ENCODE measurements at regions not wholly inside any gene's neighbourhood (a gene's known extent, or its start where the extent isn't known, plus 50 kb on each side); places are given as distances from the start of the nearest gene placed in this dataset.

GRCh38 chr9:75372499-75373268, 284.4 kb downstream of the OSTF1 start:
- Histone ChIP-seq H2AK5ac (ENCODE audit: low read depth, low read length) (no peak overlapping the region), H3K4me2 (ENCODE audit: low read depth, low read length) (no peak overlapping the region), H2AFZ (replicated peaks; ENCODE audit: low read length, poor library complexity) (no peak overlapping the region), H2BK120ac (ENCODE audit: low read depth, low read length) (no peak overlapping the region), H3K23ac (ENCODE audit: low read depth, low read length) (no peak overlapping the region), H3K4me3 (ENCODE audit: insufficient read depth, low read depth, low read length) (no peak overlapping the region), H2BK5ac (ENCODE audit: low read depth, low read length, poor library complexity, severe bottlenecking) (no peak overlapping the region), H3K9ac (ENCODE audit: low read depth, low read length) (no peak overlapping the region), H2AK9ac (replicated peaks; ENCODE audit: low read depth, low read length, poor library complexity) (no peak overlapping the region), H2BK20ac (ENCODE audit: low read depth, low read length) (no peak overlapping the region), H3K9me3 (ENCODE audit: control insufficient read depth, insufficient read depth, low read length) (peaks cover 8% of the 10 kb centered on the region; the same call in 1 of the 2 replicates), H3K4ac (ENCODE audit: low read depth, low read length) (no peak overlapping the region), H4K91ac (ENCODE audit: insufficient read depth, low read depth, low read length) (no peak overlapping the region), H3K27ac (ENCODE audit: insufficient read depth, low read length) (no peak overlapping the region), H3K18ac (ENCODE audit: low read depth, low read length) (no peak overlapping the region), H3K36me3 (ENCODE audit: control insufficient read depth, insufficient read depth, low read length) (no peaks in the 10 kb centered on the region), H3K4me1 (ENCODE audit: control insufficient read depth, insufficient read depth, low read length) (no peaks in the 10 kb centered on the region), H3K79me1 (ENCODE audit: low read depth in 1 of 2, low read length in 2 of 2) (no peaks in the 10 kb centered on the region), H4K5ac (ENCODE audit: low read depth, low read length) (no peak overlapping the region), H3K56ac (ENCODE audit: extremely low read depth, insufficient read depth, low read length) (no peak overlapping the region), H3K27me3 (ENCODE audit: control insufficient read depth, insufficient read depth, low read length) (no peaks in the 10 kb centered on the region), H4K20me1 (ENCODE audit: insufficient read depth, low read length) (no peaks in the 10 kb centered on the region), H3K9me1 (ENCODE audit: insufficient read depth, low read length) (no peaks in the 10 kb centered on the region), H2BK15ac (ENCODE audit: low read depth, low read length) (no peak overlapping the region), H4K8ac (ENCODE audit: low read depth in 2 of 2, low read length in 2 of 2) (no peak overlapping the region), H3K14ac (replicated peaks; ENCODE audit: low read depth, low read length) (no peak overlapping the region)
- dilution Hi-C loops (cut with HindIII; ENCODE audit: low sequenced_read_pairs, unreplicated experiment): no loop called here
- BruUV-seq (replicated peaks): no TSS peak
- no peak for TF ChIP-seq CTCF (conservative IDR thresholded peaks at IDR 0.05; ENCODE audit: low read depth, low read length)
- TF ChIP-seq RCOR1 (IDR thresholded peaks at IDR 0.05; ENCODE audit: insufficient replicate concordance, low read length): no peak
- no peak for TF ChIP-seq MAFK (IDR thresholded peaks at IDR 0.05; ENCODE audit: low read depth, low read length)
- no peak for TF ChIP-seq SMC3 (IDR thresholded peaks at IDR 0.05; ENCODE audit: low read depth, low read length)
- TF ChIP-seq RAD21 (IDR thresholded peaks at IDR 0.05; ENCODE audit: low read length): no peak
- no peak for TF ChIP-seq CEBPB (IDR thresholded peaks at IDR 0.05; ENCODE audit: low read depth, low read length)
- no peak for TF ChIP-seq FOS (IDR thresholded peaks at IDR 0.05; ENCODE audit: low read depth, low read length)
- TF ChIP-seq RFX5 (IDR thresholded peaks at IDR 0.05; ENCODE audit: low read depth, low read length): no peak
- ATAC-seq (ENCODE audit: low read depth) (no peak), DNase-seq (no peak)
- POLR2A ChIA-PET (ENCODE audit: unreplicated experiment): no interaction called here
- CTCF ChIA-PET: no interaction called here
- in situ Hi-C loops (cut with MboI; ENCODE audit: low sequenced_read_pairs): no loop called here
- WGBS, 2 experiments (ENCODE audit: extremely low coverage in 2 of 2, insufficient read length in 1 of 2): no CpG with 5 or more reads among the region's 3 CpGs
- intact Hi-C loops (cut with micrococcal nuclease): no loop called here
